Spleen (tissue), 7 donors: ENCODE measurements at regions not wholly inside any gene's neighbourhood (a gene's known extent, or its start where the extent isn't known, plus 50 kb on each side); places are given as distances from the start of the nearest gene placed in this dataset.

Source experiments
- CTCF ChIP-seq, 11 experiments: fragments of 200-600 bp in 7 of 11; fragments of 450-650 bp in 4 of 11; sonication (generic) in 4 of 11; IDR thresholded peaks in 8 of 11; conservative IDR thresholded peaks in 3 of 11; 1 replicate in 7 of 11; 2 replicates in 4 of 11; pipeline versions ENCODE4 v1.4.0 to v1.8.0; 2016 to 2021; ENCODE audit warnings: antibody characterized with exemption in 11 of 11, inconsistent platforms in 4 of 11, mild to moderate bottlenecking in 1 of 11
- POLR2A ChIP-seq, 3 donors: fragments of 450-650 bp; IDR thresholded peaks; one replicate each; pipeline ENCODE4 v1.5.1; 2017; ENCODE audit warnings: antibody characterized with exemption in 3 of 3, mild to moderate bottlenecking in 1 of 3
- donor health status: DM: no; HTN: no; CAD: no; lungs with moderate emphysema.
- donor health status: DM: no; HTN: no; CAD: no.
- donor health status: DM: no; HTN: no; CAD: no.

- TF ChIP-seq POLR2A (IDR thresholded peaks at IDR 0.05), result no peak
- no peak for TF ChIP-seq CTCF (IDR thresholded peaks at IDR 0.05 in 8 of 11, conservative IDR thresholded peaks at IDR 0.05 in 3 of 11)
Measured at GRCh38 chr2:57314682-57315081, 731.9 kb upstream of the VRK2 start.
